Ascending aorta (tissue), 2 donors: ENCODE measurements at regions not wholly inside any gene's neighbourhood (a gene's known extent, or its start where the extent isn't known, plus 50 kb on each side); places are given as distances from the start of the nearest gene placed in this dataset.

ENCODE experiments used
- DNase-seq, 2 donors: peaks; one replicate each; pipeline ENCODE4 v3.0.0-alpha.2; 2019; ENCODE audit warnings: low spot score in 2 of 2
- H3K27ac ChIP-seq, 2 donors: fragments of 200-600 bp; sonication (generic); one replicate each; pipeline ENCODE4 v1.5.1; 2016 to 2017; ENCODE audit warnings: mild to moderate bottlenecking in 1 of 2
- H3K27me3 ChIP-seq: fragments of 200-600 bp; sonication (generic); one replicate; pipeline ENCODE4 v1.5.1; 2017
- H3K36me3 ChIP-seq, 2 donors: fragments of 200-600 bp; sonication (generic); one replicate each; pipeline ENCODE4 v1.5.1; 2016
- H3K4me1 ChIP-seq, 2 donors: fragments of 200-600 bp; sonication (generic); one replicate each; pipeline ENCODE4 v1.5.1; 2016 to 2017; ENCODE audit warnings: mild to moderate bottlenecking in 1 of 2
- H3K4me3 ChIP-seq, 2 donors: fragments of 200-600 bp; sonication (generic); one replicate each; pipeline ENCODE4 v1.5.1; 2016 to 2017; ENCODE audit warnings: mild to moderate bottlenecking in 1 of 2
- H3K9me3 ChIP-seq, 2 donors: fragments of 200-600 bp; sonication (generic); one replicate each; pipeline ENCODE4 v1.5.1; 2016
- intact Hi-C: fragments of 100-400 bp; cut with DNase I; formaldehyde crosslinking; loops from one replicate; pipeline ENCODE4 v1.15.1; 2023
- TF ChIP-seq, protein P1 (sequence below), 3 experiments: fragments of 200-600 bp in 2 of 3; fragments of 450-650 bp in 1 of 3; sonication (generic) in 2 of 3; IDR thresholded peaks; one replicate each; pipeline ENCODE4 v1.5.1; 2016 to 2019; ENCODE audit warnings: antibody characterized with exemption in 3 of 3, mild to moderate bottlenecking in 1 of 3, moderate library complexity in 1 of 3

DNA sequence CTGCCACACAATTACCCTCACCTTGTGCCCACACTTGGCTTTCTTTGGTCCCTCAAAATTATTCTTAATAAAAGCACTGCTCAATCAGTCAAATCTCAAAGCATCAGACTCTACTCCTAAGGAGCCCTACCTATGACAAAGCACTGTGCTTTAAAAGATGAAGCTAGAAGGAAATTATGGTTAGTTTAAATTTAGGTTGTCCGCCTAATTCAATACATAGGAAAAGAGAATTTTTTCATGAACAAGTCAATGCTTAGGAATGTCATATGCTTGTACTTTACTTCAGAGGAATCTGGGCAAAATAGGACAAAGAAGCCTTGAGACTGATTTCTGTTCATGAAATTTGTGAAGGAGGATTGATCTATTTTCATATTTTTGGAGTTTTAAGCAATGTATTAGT is 726.4 kb upstream of the CDH2 start:
- no peak overlapping the region for H3K4me3 ChIP-seq
- no peak for DNase-seq

DNA sequence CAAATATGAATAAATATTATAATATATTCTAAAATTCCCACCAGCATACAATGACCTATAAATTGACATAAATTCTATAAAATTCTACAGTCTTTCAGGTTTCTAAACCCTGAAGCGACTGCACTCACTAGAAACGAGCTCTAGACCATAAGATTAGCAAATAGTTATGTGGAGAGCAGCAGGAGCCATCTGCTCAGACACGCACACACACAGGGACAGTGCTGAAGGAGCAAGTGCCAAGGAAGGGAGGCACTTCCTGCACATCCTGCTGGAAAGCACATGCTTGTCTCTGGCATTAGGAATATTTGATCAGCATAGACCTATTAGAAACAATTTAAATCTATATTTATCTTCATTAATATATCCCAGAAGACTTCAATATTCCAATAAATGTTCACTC is 713.9 kb upstream of the CDH2 start:
- H3K4me1 ChIP-seq, result no peaks in the 10 kb centered on the region
- no peak overlapping the region for H3K27ac ChIP-seq
- TF ChIP-seq, protein P1, sequence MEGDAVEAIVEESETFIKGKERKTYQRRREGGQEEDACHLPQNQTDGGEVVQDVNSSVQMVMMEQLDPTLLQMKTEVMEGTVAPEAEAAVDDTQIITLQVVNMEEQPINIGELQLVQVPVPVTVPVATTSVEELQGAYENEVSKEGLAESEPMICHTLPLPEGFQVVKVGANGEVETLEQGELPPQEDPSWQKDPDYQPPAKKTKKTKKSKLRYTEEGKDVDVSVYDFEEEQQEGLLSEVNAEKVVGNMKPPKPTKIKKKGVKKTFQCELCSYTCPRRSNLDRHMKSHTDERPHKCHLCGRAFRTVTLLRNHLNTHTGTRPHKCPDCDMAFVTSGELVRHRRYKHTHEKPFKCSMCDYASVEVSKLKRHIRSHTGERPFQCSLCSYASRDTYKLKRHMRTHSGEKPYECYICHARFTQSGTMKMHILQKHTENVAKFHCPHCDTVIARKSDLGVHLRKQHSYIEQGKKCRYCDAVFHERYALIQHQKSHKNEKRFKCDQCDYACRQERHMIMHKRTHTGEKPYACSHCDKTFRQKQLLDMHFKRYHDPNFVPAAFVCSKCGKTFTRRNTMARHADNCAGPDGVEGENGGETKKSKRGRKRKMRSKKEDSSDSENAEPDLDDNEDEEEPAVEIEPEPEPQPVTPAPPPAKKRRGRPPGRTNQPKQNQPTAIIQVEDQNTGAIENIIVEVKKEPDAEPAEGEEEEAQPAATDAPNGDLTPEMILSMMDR (IDR thresholded peaks at IDR 0.05), result no peak
- no peaks in the 10 kb centered on the region for H3K9me3 ChIP-seq
- no peak overlapping the region for H3K4me3 ChIP-seq
- no peak for DNase-seq
- no peaks in the 10 kb centered on the region for H3K27me3 ChIP-seq
- H3K36me3 ChIP-seq, result no peaks in the 10 kb centered on the region
- intact Hi-C loops, result no loop called here

More for the DNA sequence above, 726.4 kb upstream of the CDH2 start:
- Histone ChIP-seq H3K36me3 (no peaks in the 10 kb centered on the region), H3K9me3 (no peaks in the 10 kb centered on the region), H3K4me1 (no peaks in the 10 kb centered on the region), H3K27me3 (no peaks in the 10 kb centered on the region), H3K27ac (no peak overlapping the region)
- intact Hi-C loops, result no loop called here
- TF ChIP-seq, protein P1 (IDR thresholded peaks at IDR 0.05), result no peak

DNA sequence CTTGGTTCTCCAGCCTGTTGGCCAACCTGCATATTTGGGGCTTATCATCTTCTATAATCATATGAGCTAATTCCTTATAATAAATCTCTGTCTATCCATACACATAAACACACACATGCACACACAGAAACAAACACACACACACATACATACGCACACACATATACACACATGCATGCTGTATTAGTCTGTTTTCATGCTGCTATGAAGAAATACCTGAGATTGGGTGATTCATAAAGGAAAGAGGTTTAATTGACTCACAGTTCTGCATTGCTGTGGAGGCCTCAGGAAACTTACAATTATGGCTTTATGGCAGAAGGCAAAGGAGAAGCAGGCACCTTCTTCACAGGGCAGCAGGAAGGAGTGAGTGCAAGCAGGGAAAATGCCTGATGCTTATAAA is 707.4 kb upstream of the CDH2 start:
- Histone ChIP-seq H3K9me3 (no peaks in the 10 kb centered on the region), H3K36me3 (no peaks in the 10 kb centered on the region), H3K4me3 (no peak overlapping the region), H3K27me3 (no peaks in the 10 kb centered on the region), H3K27ac (no peak overlapping the region), H3K4me1 (no peaks in the 10 kb centered on the region)
- no peak for DNase-seq
- TF ChIP-seq, protein P1 (IDR thresholded peaks at IDR 0.05), result no peak
- intact Hi-C loops, result no loop called here

DNA sequence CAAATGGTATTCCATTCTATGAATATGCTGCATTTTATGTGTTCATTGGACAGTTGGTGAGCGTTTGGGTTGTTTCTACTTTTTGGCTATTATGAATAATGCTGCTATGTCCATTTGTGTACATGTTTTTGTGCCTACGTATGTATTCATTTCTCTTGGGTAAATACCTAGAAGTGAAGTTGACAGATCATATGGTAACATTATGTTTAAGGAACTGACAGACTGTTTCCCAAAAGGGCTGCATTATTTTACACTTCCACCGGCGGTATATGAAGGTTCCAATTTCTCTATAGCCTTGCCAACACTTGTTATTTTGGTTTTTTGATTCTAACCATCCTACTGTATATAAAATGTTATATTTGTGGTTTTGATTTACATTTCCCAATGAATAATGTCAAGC is 703.9 kb upstream of the CDH2 start:
- Histone ChIP-seq H3K27ac (no peak overlapping the region), H3K27me3 (no peaks in the 10 kb centered on the region), H3K4me3 (no peak overlapping the region), H3K9me3 (no peaks in the 10 kb centered on the region), H3K36me3 (no peaks in the 10 kb centered on the region), H3K4me1 (no peaks in the 10 kb centered on the region)
- TF ChIP-seq, protein P1 (IDR thresholded peaks at IDR 0.05), result no peak
- intact Hi-C loops, result no loop called here
- no peak for DNase-seq

DNA sequence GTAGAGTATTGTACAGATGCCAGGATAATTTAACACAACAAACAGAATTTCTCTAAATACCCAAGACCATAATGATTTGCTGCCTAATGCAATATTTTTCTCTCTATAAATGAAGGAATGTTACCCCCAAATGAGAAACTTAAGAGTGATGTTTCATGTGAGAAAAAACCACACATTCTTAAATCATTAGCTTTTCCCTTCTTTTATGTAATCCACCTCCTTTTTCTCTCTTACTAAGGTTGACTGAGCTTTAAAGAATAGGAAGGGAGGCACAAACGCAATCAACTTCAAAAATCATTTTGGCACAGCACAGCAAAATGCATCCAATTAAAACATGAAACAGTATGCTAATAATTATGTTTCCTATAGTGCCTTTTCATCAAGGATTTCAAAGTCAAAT is 698.1 kb upstream of the CDH2 start:
- no peaks in the 10 kb centered on the region for H3K27me3 ChIP-seq
- H3K9me3 ChIP-seq, result no peaks in the 10 kb centered on the region
- no peak for DNase-seq
- H3K4me1 ChIP-seq, result no peaks in the 10 kb centered on the region
- no peak overlapping the region for H3K4me3 ChIP-seq
- H3K27ac ChIP-seq, result no peak overlapping the region
- intact Hi-C loops, result no loop called here
- H3K36me3 ChIP-seq, result no peaks in the 10 kb centered on the region
- TF ChIP-seq, protein P1 (IDR thresholded peaks at IDR 0.05), result no peak

DNA sequence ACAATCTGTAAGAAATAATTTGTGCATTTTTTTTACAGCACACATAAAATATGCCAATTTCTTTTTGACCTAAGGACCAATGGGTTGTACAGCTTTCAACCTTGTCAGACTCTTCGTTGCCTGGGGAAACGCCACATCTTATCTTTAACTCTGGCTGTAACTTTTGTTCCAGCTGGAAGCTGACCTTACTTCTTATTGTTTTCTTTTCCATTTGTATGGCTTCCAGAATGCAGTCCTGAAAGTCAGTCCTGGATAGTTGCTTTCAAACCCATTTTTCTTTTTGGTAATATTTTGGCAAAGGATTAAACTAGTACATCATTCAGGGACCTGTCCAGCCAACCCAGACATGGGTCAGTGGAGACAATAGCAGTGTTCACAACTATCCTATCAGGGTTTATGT is 686.5 kb upstream of the CDH2 start:
- H3K36me3 ChIP-seq, result no peaks in the 10 kb centered on the region
- TF ChIP-seq, protein P1 (IDR thresholded peaks at IDR 0.05), result no peak
- H3K4me3 ChIP-seq, result no peak overlapping the region
- peaks cover 0 to 8% of the 10 kb centered on the region in 2 donors for H3K4me1 ChIP-seq
- DNase-seq, result no peak
- no peaks in the 10 kb centered on the region for H3K9me3 ChIP-seq
- no peaks in the 10 kb centered on the region for H3K27me3 ChIP-seq
- no peak overlapping the region for H3K27ac ChIP-seq
- intact Hi-C loops, result no loop called here
